Neuronal stem cell (in vitro differentiated cells): ENCODE measurements at regions not wholly inside any gene's neighbourhood (a gene's known extent, or its start where the extent isn't known, plus 50 kb on each side); places are given as distances from the start of the nearest gene placed in this dataset.

Source experiments
- DNase-seq: peaks from one replicate; pipeline ENCODE4 v3.0.0-alpha.2; 2013; ENCODE audit warnings: low spot score
- H2AFZ ChIP-seq: one replicate; pipeline ENCODE4 v1.6.1; 2013; ENCODE audit warnings: mild to moderate bottlenecking, low read length, inconsistent platforms
- H2AK5ac ChIP-seq: 2 replicates; pipeline ENCODE4 v1.6.1; 2013; ENCODE audit warnings: low read depth, mild to moderate bottlenecking, inconsistent platforms, low read length, moderate library complexity, mixed read lengths
- H2BK120ac ChIP-seq: 2 replicates; pipeline ENCODE4 v1.6.1; 2013; ENCODE audit warnings: low read depth, mild to moderate bottlenecking, inconsistent platforms, low read length, moderate library complexity, mixed read lengths
- H2BK12ac ChIP-seq: one replicate; pipeline ENCODE4 v1.6.1; 2013; ENCODE audit warnings: low read length, inconsistent platforms
- H2BK15ac ChIP-seq: 2 replicates; pipeline ENCODE4 v1.6.1; 2013; ENCODE audit warnings: mild to moderate bottlenecking, low read length, inconsistent platforms, mixed read lengths
- H2BK5ac ChIP-seq: one replicate; pipeline ENCODE4 v1.6.1; 2013; ENCODE audit warnings: inconsistent platforms, mild to moderate bottlenecking, low read length, moderate library complexity
- H3K14ac ChIP-seq: one replicate; pipeline ENCODE4 v1.6.1; 2013; ENCODE audit warnings: low read length, inconsistent platforms
- H3K18ac ChIP-seq: 2 replicates; pipeline ENCODE4 v1.6.1; 2013; ENCODE audit warnings: low read length, inconsistent platforms
- H3K23ac ChIP-seq: 2 replicates; pipeline ENCODE4 v1.6.1; 2013; ENCODE audit warnings: low read depth, mild to moderate bottlenecking, mixed read lengths, low read length, inconsistent platforms; ENCODE audit not compliant: poor library complexity
- H3K27ac ChIP-seq: replicated peaks from 3 replicates; pipeline ENCODE4 v1.5.1; 2013; ENCODE audit warnings: low read length, inconsistent platforms
- H3K27me3 ChIP-seq, 3 experiments: 2 replicates each; pipeline ENCODE4 v1.6.1; 2013; ENCODE audit warnings: low read length in 3 of 3, mild to moderate bottlenecking in 2 of 3, inconsistent platforms in 1 of 3, low read depth in 1 of 3, mixed read lengths in 1 of 3, moderate library complexity in 1 of 3; ENCODE audit not compliant: control insufficient read depth in 3 of 3, insufficient read depth in 3 of 3
- H3K36me3 ChIP-seq, 2 donors: replicated peaks in 1 of 2; 2 replicates each; pipeline ENCODE4 v1.6.1; 2013; ENCODE audit warnings: low read length in 2 of 2; ENCODE audit not compliant: control insufficient read depth in 2 of 2, insufficient read depth in 2 of 2
- H3K4ac ChIP-seq: 2 replicates; pipeline ENCODE4 v1.6.1; 2013; ENCODE audit warnings: inconsistent platforms, mild to moderate bottlenecking, low read length, moderate library complexity
- H3K4me1 ChIP-seq, 2 donors: 1 replicate in 1 of 2; 2 replicates in 1 of 2; pipeline ENCODE4 v1.6.1; 2013; ENCODE audit warnings: low read length in 2 of 2, low read depth in 1 of 2; ENCODE audit not compliant: control insufficient read depth in 2 of 2, insufficient read depth in 1 of 2
- H3K4me2 ChIP-seq: one replicate; pipeline ENCODE4 v1.6.1; 2013; ENCODE audit warnings: mild to moderate bottlenecking, low read length, inconsistent platforms; ENCODE audit not compliant: insufficient read depth, poor library complexity, severe bottlenecking
- H3K4me3 ChIP-seq, 2 donors: 2 replicates each; pipeline ENCODE4 v1.5.1; 2013; ENCODE audit warnings: low read length in 2 of 2, mild to moderate bottlenecking in 2 of 2, inconsistent platforms in 1 of 2, moderate library complexity in 1 of 2
- H3K79me1 ChIP-seq: one replicate; pipeline ENCODE4 v1.6.1; 2013; ENCODE audit warnings: low read depth, mild to moderate bottlenecking, inconsistent platforms, low read length, moderate library complexity
- H3K9ac ChIP-seq: one replicate; pipeline ENCODE4 v1.6.1; 2013; ENCODE audit warnings: mild to moderate bottlenecking, low read depth, low read length, inconsistent platforms; ENCODE audit not compliant: poor library complexity
- H3K9me3 ChIP-seq, 2 donors: replicated peaks in 1 of 2; 2 replicates each; pipeline versions ENCODE3 to v1.6.1; 2013; ENCODE audit warnings: low read length in 2 of 2, mild to moderate bottlenecking in 2 of 2, inconsistent platforms in 1 of 2, low read depth in 1 of 2, mixed read lengths in 1 of 2, moderate library complexity in 1 of 2; ENCODE audit not compliant: control insufficient read depth in 2 of 2, insufficient read depth in 1 of 2
- H4K8ac ChIP-seq: one replicate; pipeline ENCODE4 v1.6.1; 2013; ENCODE audit warnings: low read depth, mild to moderate bottlenecking, inconsistent platforms, low read length, moderate library complexity
- H4K91ac ChIP-seq: one replicate; pipeline ENCODE4 v1.6.1; 2013; ENCODE audit warnings: low read length, low read depth, mild to moderate bottlenecking, inconsistent platforms; ENCODE audit not compliant: poor library complexity
- WGBS, 2 donors: extraction: QIAGEN DNeasy Blood & Tissue Kit; methylation state at CpG; one replicate each; pipeline ENCODE4 v1.1.7; 2013; ENCODE audit warnings: missing lambda C conversion rate in 2 of 2, mixed read lengths in 1 of 2; ENCODE audit not compliant: insufficient read length in 2 of 2, insufficient replicate concordance in 1 of 2; ENCODE audit errors: extremely low coverage in 2 of 2; 5-methylcytosine and 5-hydroxymethylcytosine counted together

DNA sequence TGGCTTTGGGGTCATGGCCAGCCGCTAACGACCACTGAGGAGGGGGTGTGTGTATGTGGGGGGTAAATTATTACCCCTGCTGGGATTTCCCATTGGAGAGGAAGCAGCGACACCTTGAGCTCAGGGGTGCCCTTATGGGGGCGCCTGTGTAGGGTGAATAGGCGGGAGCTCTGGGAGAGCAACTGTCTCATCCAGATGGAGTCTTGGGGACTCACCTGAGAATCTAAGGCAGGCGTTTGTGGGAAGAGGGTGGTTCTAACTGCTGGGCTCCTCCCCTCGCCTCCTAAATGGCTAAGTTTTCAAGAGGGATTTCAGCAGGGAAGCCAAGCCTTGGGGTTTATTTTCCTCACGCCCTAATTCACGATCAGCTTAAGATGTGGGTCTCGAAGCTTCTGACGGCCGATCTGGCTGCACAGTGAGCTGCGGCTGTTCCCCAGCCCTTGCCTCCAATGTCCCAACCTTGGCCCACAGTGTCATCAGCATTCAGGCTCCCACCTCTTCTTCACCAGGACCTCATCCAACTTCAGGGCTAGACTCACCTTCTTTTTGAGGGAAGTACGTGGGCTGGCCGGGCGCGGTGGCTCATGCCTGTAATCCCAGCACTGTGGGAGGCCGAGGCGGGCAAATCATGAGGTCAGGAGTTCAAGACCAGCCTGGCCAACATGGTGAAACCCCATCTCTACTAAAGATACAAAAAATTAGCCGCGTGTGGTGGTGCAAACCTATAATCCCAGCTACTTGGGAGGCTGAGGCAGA lies 136.9 kb upstream of the EEF2KMT start:
- no peak overlapping the region for H2BK12ac ChIP-seq
- no peak overlapping the region for H3K27ac ChIP-seq
- H2BK15ac ChIP-seq = no peak overlapping the region
- no peaks in the 10 kb centered on the region for H3K9me3 ChIP-seq
- no peak overlapping the region for H3K14ac ChIP-seq
- no peaks in the 10 kb centered on the region for H3K36me3 ChIP-seq
- no peak overlapping the region for H2AFZ ChIP-seq
- peaks cover 0 to 3% (median 0%) of the 10 kb centered on the region in 3 experiments for H3K27me3 ChIP-seq
- H3K4ac ChIP-seq = no peak overlapping the region
- WGBS, 2 donors = no CpG with 5 or more reads among the region's 21 CpGs
- H4K91ac ChIP-seq = no peak overlapping the region
- H2BK120ac ChIP-seq = no peak overlapping the region
- DNase-seq = no peak
- H3K18ac ChIP-seq = peak overlapping the region; percentile 71
- no peak overlapping the region for H2AK5ac ChIP-seq
- H3K9ac ChIP-seq = no peak overlapping the region
- peak overlapping the region; percentile 25 for H3K23ac ChIP-seq
- no peak overlapping the region for H3K4me3 ChIP-seq
- H3K4me2 ChIP-seq = no peak overlapping the region
- no peak overlapping the region for H4K8ac ChIP-seq
- H2BK5ac ChIP-seq = no peak overlapping the region
- H3K79me1 ChIP-seq = no peaks in the 10 kb centered on the region
- peaks cover 0 to 3% of the 10 kb centered on the region in 2 donors for H3K4me1 ChIP-seq

DNA sequence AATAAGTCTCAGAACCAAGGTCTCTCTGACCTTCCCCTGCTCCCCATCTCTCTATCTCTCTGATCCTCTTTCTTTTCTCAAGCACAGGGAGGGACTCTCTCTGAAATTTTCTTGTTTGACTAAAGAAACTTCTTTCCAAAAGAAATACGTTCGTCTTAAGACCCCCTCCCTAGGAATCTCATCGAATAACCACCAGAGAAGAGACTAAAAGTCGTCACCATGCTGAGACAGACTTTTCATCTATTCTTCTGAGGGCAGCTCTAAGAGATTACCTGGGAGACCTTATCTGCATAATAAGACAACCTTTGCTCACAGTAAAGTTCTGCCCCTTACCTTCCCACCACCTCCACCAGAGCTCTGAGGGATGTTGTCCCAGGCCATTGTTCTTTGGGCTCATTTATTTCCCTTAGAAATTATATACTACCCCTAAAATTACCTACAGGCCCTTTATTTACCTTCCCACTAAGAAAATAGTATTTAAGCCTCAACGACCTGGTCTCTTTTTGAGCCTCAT lies 133.7 kb upstream of the EEF2KMT start:
- Histone ChIP-seq H3K27me3 (no peaks in the 10 kb centered on the region), H2BK120ac (no peak overlapping the region), H3K79me1 (no peaks in the 10 kb centered on the region), H3K4me1 (peaks cover 0 to 3% of the 10 kb centered on the region in 2 donors), H3K4ac (no peak overlapping the region), H3K9me3 (no peaks in the 10 kb centered on the region), H3K4me2 (no peak overlapping the region), H3K23ac (no peak overlapping the region), H4K8ac (no peak overlapping the region), H2AFZ (no peak overlapping the region), H3K36me3 (no peaks in the 10 kb centered on the region), H3K18ac (no peak overlapping the region), H2AK5ac (no peak overlapping the region), H3K14ac (no peak overlapping the region), H3K9ac (no peak overlapping the region), H2BK15ac (no peak overlapping the region), H4K91ac (no peak overlapping the region), H3K4me3 (no peak overlapping the region), H2BK5ac (no peak overlapping the region), H2BK12ac (no peak overlapping the region), H3K27ac (no peak overlapping the region)
- WGBS, 2 donors = no CpG with 5 or more reads among the region's 5 CpGs
- no peak for DNase-seq

DNA sequence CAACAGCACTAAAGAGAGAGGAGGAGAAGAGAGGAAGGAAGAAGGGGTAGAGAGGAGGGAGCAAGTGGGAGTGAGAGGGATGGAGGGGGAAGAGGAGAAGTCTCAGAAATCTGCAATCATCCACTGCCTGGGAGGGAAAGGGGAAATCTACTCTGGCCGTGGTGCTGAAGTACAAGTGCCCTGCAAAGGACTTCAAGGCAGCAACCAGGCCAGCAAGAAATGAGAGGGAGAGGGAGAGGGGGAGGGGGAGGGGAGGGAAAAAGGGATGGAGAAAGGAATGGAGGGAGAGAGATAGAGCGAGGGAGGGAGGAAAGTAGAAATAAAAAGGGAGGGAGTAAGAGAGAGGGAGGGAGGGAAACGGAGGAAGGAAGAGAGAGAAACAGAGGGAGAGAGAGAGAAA lies 130.8 kb upstream of the EEF2KMT start:
- no peak overlapping the region for H2BK15ac ChIP-seq
- no peaks in the 10 kb centered on the region for H3K79me1 ChIP-seq
- no peak overlapping the region for H2BK5ac ChIP-seq
- no peak overlapping the region for H2BK12ac ChIP-seq
- H3K9me3 ChIP-seq = no peaks in the 10 kb centered on the region
- H3K9ac ChIP-seq = no peak overlapping the region
- H2AFZ ChIP-seq = no peak overlapping the region
- no peak overlapping the region for H3K14ac ChIP-seq
- no peak overlapping the region for H4K91ac ChIP-seq
- no peak overlapping the region for H3K4me2 ChIP-seq
- no peak for DNase-seq
- H3K36me3 ChIP-seq = no peaks in the 10 kb centered on the region
- no peak overlapping the region for H3K27ac ChIP-seq
- 83 to 89% methylated on average over 1 of the region's 3 CpGs for WGBS, 2 donors
- H3K4me1 ChIP-seq = peaks cover 0 to 3% of the 10 kb centered on the region in 2 donors
- H2AK5ac ChIP-seq = no peak overlapping the region
- H3K4ac ChIP-seq = no peak overlapping the region
- peaks cover 0 to 5% (median 0%) of the 10 kb centered on the region in 3 experiments for H3K27me3 ChIP-seq
- no peak overlapping the region for H3K4me3 ChIP-seq
- no peak overlapping the region for H3K23ac ChIP-seq
- H4K8ac ChIP-seq = no peak overlapping the region
- no peak overlapping the region for H3K18ac ChIP-seq
- H2BK120ac ChIP-seq = no peak overlapping the region

DNA sequence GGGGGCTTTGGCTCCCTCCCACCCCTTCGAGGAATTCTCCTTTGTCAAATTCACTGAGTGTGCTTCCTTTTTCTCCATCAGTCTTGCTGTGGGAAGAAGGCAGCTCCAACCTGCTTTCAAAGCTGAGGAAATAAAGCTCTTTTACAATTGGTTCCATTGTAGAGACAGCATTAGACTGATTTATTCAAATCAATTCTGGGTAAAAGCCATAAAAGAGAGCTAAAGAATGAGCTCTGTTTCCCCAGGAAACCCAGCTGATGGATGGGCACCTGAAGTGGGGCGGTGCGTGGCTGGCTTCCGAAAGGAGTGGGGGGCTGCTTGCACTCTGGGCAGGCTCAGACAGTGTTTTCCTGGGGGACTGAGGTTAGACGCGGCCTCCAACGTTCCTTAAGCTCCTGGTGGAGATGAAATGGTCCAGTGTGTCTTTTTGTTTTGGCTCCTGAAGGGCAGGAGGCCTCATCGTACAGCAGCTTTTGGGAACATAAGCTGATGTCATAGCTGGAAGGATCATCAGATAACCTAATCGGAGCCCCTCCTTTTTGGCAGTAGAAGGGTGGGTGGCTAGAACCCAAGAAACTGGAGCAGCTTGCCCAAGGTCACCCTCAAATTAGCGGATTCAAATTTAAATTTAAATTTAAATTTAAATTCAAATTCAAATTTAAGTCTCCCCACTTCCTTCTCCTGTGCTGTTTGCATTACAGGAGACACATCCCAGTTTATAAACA lies 128.5 kb upstream of the EEF2KMT start:
- Histone ChIP-seq H2AFZ (no peak overlapping the region), H2BK12ac (no peak overlapping the region), H3K23ac (no peak overlapping the region), H3K4me2 (no peak overlapping the region), H3K4ac (no peak overlapping the region), H3K14ac (no peak overlapping the region), H3K9me3 (no peaks in the 10 kb centered on the region), H4K91ac (no peak overlapping the region), H3K9ac (no peak overlapping the region), H2AK5ac (no peak overlapping the region), H4K8ac (no peak overlapping the region), H3K36me3 (no peaks in the 10 kb centered on the region), H3K4me1 (no peaks in the 10 kb centered on the region), H3K27me3 (peaks cover 0 to 5% (median 0%) of the 10 kb centered on the region in 3 experiments), H2BK15ac (no peak overlapping the region), H3K4me3 (no peak overlapping the region), H3K27ac (no peak overlapping the region), H3K79me1 (no peaks in the 10 kb centered on the region), H3K18ac (no peak overlapping the region), H2BK120ac (no peak overlapping the region), H2BK5ac (no peak overlapping the region)
- WGBS, 2 donors = no CpG with 5 or more reads among the region's 10 CpGs
- DNase-seq = no peak
